ENCODE measurements at regions not wholly inside any gene's neighbourhood (a gene's known extent, or its start where the extent isn't known, plus 50 kb on each side); places are given as distances from the start of the nearest gene placed in this dataset.

DNA sequence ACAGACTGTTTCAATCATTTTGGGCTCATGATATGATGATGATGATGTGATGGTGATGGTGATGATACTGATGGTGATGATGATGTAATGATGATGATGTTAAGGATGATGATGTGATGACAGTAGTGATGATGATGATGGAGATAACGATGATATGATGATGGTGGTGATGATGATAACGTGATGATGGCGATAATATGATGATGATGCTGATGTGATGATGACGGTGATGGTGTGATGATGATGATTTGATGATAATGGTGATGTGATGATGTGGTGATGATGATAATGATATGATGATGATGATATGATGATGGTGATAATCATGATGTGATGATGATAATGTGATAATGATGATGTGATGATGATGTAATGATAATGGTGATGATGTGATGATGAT, 612.6 kb downstream of the AACS start:
- Histone ChIP-seq H3K36me3 (no peaks in the 10 kb centered on the region), H3K9me3 (no peaks in the 10 kb centered on the region), H3K27me3 (no peaks in the 10 kb centered on the region), H3K4me1 (peaks cover 0 to 6% (median 2%) of the 10 kb centered on the region in 4 donors), H3K27ac (replicated peaks in 1 of 4) (no peak overlapping the region), H3K4me3 (no peak overlapping the region)
- TF ChIP-seq POLR2AphosphoS5 (IDR thresholded peaks at IDR 0.05) (no peak), EP300 (IDR thresholded peaks at IDR 0.05) (no peak), POLR2A (IDR thresholded peaks at IDR 0.05; ENCODE audit: low read depth) (no peak)
- TF ChIP-seq, protein P1, sequence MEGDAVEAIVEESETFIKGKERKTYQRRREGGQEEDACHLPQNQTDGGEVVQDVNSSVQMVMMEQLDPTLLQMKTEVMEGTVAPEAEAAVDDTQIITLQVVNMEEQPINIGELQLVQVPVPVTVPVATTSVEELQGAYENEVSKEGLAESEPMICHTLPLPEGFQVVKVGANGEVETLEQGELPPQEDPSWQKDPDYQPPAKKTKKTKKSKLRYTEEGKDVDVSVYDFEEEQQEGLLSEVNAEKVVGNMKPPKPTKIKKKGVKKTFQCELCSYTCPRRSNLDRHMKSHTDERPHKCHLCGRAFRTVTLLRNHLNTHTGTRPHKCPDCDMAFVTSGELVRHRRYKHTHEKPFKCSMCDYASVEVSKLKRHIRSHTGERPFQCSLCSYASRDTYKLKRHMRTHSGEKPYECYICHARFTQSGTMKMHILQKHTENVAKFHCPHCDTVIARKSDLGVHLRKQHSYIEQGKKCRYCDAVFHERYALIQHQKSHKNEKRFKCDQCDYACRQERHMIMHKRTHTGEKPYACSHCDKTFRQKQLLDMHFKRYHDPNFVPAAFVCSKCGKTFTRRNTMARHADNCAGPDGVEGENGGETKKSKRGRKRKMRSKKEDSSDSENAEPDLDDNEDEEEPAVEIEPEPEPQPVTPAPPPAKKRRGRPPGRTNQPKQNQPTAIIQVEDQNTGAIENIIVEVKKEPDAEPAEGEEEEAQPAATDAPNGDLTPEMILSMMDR (IDR thresholded peaks at IDR 0.05) = no peak
- DNase-seq (ENCODE audit: extremely low spot score) = peak; percentile 29
- WGBS = 82% methylated on average over 4 of the region's 4 CpGs
- intact Hi-C loops (cut with DNase I) = no loop called here

DNA sequence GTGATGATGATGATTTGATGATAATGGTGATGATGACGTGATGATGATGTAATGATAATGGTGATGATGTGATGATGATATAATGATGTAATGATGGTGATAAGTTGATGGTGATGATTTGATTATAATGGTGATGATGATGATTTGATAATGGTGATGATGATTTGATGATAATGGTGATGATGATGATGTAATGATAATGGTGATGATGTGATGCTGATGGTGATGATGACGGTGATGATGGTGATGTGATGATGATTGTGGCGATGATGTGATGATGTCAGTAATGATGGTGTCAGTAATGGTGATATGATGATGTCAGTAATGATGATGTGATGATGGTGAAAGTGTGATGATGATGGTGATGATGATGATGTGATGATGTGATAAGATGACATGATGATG, 613.4 kb downstream of the AACS start:
- peaks cover 0 to 3% (median 0%) of the 10 kb centered on the region in 4 donors for H3K27me3 ChIP-seq

DNA sequence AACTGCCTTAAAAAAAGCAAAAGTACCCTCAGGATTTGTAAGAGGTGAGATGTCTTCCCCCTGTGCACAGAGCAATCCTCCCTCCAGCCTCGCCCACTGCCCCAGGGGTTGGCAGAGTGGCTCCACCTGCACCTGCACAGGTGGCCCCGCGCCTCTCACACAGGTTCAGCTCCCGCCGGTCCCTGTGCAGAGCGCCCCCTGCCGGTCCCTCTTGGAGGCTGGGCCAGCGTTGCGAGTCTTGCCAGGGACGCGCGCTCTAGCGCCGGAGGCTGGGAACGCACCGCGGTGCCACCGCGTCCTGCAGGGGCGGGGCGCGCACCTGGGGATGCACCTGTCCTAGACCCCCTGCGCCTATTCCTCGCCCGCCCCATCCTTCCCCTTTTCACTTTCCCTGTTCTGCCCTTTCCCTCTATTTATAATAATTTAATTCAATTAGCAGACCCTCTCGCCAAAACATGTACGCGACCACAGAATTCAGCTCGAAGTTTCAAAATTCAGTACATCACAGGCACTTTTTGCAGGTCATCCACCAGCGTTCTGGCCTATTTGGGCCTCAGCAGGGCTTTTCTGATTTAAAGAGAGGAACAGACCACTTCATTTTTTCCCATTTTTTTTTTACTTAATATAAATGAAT, 618.6 kb downstream of the AACS start:
- H3K4me1 ChIP-seq = no peaks in the 10 kb centered on the region
- no peak overlapping the region for H3K4me3 ChIP-seq
- DNase-seq (ENCODE audit: extremely low spot score) = peak; percentile 72
- 19% methylated on average over 27 of the region's 30 CpGs for WGBS
- no peaks in the 10 kb centered on the region for H3K9me3 ChIP-seq
- intact Hi-C loops (cut with DNase I) = no loop called here
- peaks cover 0 to 56% (median 0%) of the 10 kb centered on the region in 4 donors for H3K27me3 ChIP-seq
- no peak for TF ChIP-seq POLR2A (IDR thresholded peaks at IDR 0.05; ENCODE audit: low read depth)
- TF ChIP-seq, protein P1 (IDR thresholded peaks at IDR 0.05) = no peak
- no peak for TF ChIP-seq POLR2AphosphoS5 (IDR thresholded peaks at IDR 0.05)
- no peak for TF ChIP-seq EP300 (IDR thresholded peaks at IDR 0.05)
- no peaks in the 10 kb centered on the region for H3K36me3 ChIP-seq
- no peak overlapping the region for H3K27ac ChIP-seq (replicated peaks in 1 of 4)

More for the DNA sequence above, 613.4 kb downstream of the AACS start:
- Histone ChIP-seq H3K27ac (replicated peaks in 1 of 4) (no peak overlapping the region), H3K9me3 (no peaks in the 10 kb centered on the region), H3K4me1 (peaks cover 0 to 6% (median 2%) of the 10 kb centered on the region in 4 donors), H3K36me3 (no peaks in the 10 kb centered on the region), H3K4me3 (no peak overlapping the region)
- TF ChIP-seq POLR2AphosphoS5 (IDR thresholded peaks at IDR 0.05) (no peak), EP300 (IDR thresholded peaks at IDR 0.05) (no peak)
- DNase-seq (ENCODE audit: extremely low spot score) = no peak
- 77% methylated on average over 3 of the region's 3 CpGs for WGBS
- intact Hi-C loops (cut with DNase I) = no loop called here

DNA sequence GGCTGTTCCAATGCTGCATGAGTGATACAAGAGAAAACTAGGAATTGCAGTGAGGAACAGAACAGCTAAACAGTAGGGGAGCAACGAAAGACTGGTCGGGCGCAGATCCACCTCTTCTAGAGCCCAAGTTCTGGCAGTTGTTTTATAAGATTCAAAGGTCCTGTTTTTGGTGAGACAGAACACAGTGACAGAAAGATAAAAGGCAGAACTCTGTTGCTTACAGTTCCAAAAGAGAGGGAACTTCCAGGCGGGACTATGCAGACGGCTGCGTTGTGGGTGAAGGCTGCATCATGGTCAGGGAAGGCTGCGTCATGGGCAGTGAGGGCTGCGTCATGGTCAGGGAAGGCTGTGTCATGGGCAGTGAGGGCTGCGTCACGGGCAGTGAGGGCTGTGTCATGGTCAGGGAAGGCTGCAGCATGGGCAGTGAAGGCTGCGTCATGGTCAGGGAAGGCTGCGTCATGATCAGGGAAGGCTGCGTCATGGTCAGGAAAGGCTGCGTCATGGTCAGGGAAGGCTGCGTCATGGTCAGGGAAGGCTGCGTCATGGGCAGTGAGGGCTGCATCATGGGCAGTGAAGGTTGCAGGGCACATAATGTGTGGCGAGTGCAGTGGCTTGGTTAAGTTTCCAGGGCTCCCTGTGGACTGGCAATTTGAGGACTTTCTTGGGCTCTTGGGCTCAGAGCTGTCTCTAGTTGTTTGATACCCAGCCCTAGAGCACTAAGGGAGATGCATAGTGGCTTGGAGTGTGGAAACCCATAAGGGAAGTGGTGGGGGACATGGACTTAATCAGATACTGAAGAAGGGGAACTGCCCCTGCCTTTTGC, 619.9 kb downstream of the AACS start:
- TF ChIP-seq, protein P1 (IDR thresholded peaks at IDR 0.05) = no peak
- no peak for TF ChIP-seq POLR2A (IDR thresholded peaks at IDR 0.05; ENCODE audit: low read depth)
- TF ChIP-seq POLR2AphosphoS5 (IDR thresholded peaks at IDR 0.05) = no peak
- no peak for TF ChIP-seq EP300 (IDR thresholded peaks at IDR 0.05)
- no peak overlapping the region for H3K27ac ChIP-seq (replicated peaks in 1 of 4)
- WGBS = 86% methylated on average over 17 of the region's 17 CpGs

DNA sequence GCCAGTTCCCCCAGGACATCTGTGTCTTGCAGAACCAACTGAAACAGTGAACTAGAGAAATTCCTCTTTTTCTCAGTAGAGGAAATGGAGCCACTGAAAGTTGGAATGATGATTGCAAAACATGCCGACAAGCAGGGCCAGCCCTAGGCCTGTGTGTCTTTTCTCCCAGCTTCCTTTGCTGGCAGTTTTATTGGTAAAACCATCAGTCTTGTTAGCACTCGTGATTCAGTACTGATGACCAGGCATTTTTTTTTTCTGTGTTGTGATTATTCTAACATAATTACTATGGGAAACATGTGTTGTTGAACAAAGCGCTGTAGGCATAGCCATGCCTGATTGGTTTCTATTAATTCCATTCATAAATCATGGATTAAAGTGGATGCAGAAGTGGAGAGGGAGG, 620.7 kb downstream of the AACS start:
- H3K36me3 ChIP-seq = no peaks in the 10 kb centered on the region
- intact Hi-C loops (cut with DNase I) = no loop called here
- WGBS = 33% methylated on average over 3 of the region's 3 CpGs
- H3K4me1 ChIP-seq = no peaks in the 10 kb centered on the region
- TF ChIP-seq POLR2AphosphoS5 (IDR thresholded peaks at IDR 0.05) = no peak
- TF ChIP-seq POLR2A (IDR thresholded peaks at IDR 0.05; ENCODE audit: low read depth) = no peak
- TF ChIP-seq, protein P1 (IDR thresholded peaks at IDR 0.05) = no peak
- TF ChIP-seq EP300 (IDR thresholded peaks at IDR 0.05) = no peak
- H3K4me3 ChIP-seq = no peak overlapping the region
- DNase-seq (ENCODE audit: extremely low spot score) = peak; percentile 82
- no peaks in the 10 kb centered on the region for H3K9me3 ChIP-seq
- peaks cover 0 to 58% (median 0%) of the 10 kb centered on the region in 4 donors for H3K27me3 ChIP-seq
- no peak overlapping the region for H3K27ac ChIP-seq (replicated peaks in 1 of 4)

More for the DNA sequence above, 619.9 kb downstream of the AACS start:
- no peaks in the 10 kb centered on the region for H3K36me3 ChIP-seq
- intact Hi-C loops (cut with DNase I) = no loop called here
- H3K27me3 ChIP-seq = peaks cover 0 to 58% (median 0%) of the 10 kb centered on the region in 4 donors
- DNase-seq (ENCODE audit: extremely low spot score) = peak; percentile 78
- no peaks in the 10 kb centered on the region for H3K9me3 ChIP-seq
- H3K4me1 ChIP-seq = no peaks in the 10 kb centered on the region
- no peak overlapping the region for H3K4me3 ChIP-seq
